ENCODE measurements at regions not wholly inside any gene's neighbourhood (a gene's known extent, or its start where the extent isn't known, plus 50 kb on each side); places are given as distances from the start of the nearest gene placed in this dataset.
"Not testable (repeated sequence)": the region's sequence is repeated elsewhere in the genome, so short reads cannot be mapped to it uniquely, and the experiment has no call there.

GRCh38 chr6:164736090-164736489 is 573.3 kb downstream of the C6orf118 start:
- DNase-seq (ENCODE audit: low read depth in 2 of 2, low spot score in 1 of 2) = not testable (repeated sequence)

GRCh38 chr6:164731539-164731938 is 577.9 kb downstream of the C6orf118 start:
- no peak for DNase-seq (ENCODE audit: low read depth in 2 of 2, low spot score in 1 of 2)

- DNase-seq (ENCODE audit: low read depth in 2 of 2, low spot score in 1 of 2) = no peak
Measured at GRCh38 chr6:164721460-164721859, 587.9 kb downstream of the C6orf118 start.

- DNase-seq (ENCODE audit: low read depth in 2 of 2, low spot score in 1 of 2) = no peak
Measured at GRCh38 chr6:164700497-164700896, 608.9 kb downstream of the C6orf118 start.

GRCh38 chr6:164695896-164696295 is 613.5 kb downstream of the C6orf118 start:
- no peak for DNase-seq (ENCODE audit: low read depth in 2 of 2, low spot score in 1 of 2)

- DNase-seq (ENCODE audit: low read depth in 2 of 2, low spot score in 1 of 2) = no peak
Measured at GRCh38 chr6:164694386-164694785, 615.0 kb downstream of the C6orf118 start.

GRCh38 chr6:164693944-164694343 is 615.5 kb downstream of the C6orf118 start:
- no peak for DNase-seq (ENCODE audit: low read depth in 2 of 2, low spot score in 1 of 2)

- no peak for DNase-seq (ENCODE audit: low read depth in 2 of 2, low spot score in 1 of 2)
Measured at GRCh38 chr6:164692772-164693510, 616.5 kb downstream of the C6orf118 start.

- DNase-seq (ENCODE audit: low read depth in 2 of 2, low spot score in 1 of 2) = no peak
Measured at GRCh38 chr6:164690702-164691500, 618.5 kb downstream of the C6orf118 start.

- DNase-seq (ENCODE audit: low read depth in 2 of 2, low spot score in 1 of 2) = no peak
Measured at GRCh38 chr6:164690241-164690640, 619.2 kb downstream of the C6orf118 start.

GRCh38 chr6:164665328-164665727 is 644.1 kb downstream of the C6orf118 start:
- DNase-seq (ENCODE audit: low read depth in 2 of 2, low spot score in 1 of 2) = no peak

GRCh38 chr6:164663634-164664033 is 645.8 kb downstream of the C6orf118 start:
- DNase-seq (ENCODE audit: low read depth in 2 of 2, low spot score in 1 of 2) = no peak

- DNase-seq (ENCODE audit: low read depth in 2 of 2, low spot score in 1 of 2) = no peak
Measured at GRCh38 chr6:164661716-164662115, 647.7 kb downstream of the C6orf118 start.

GRCh38 chr6:164660781-164661180 is 648.6 kb downstream of the C6orf118 start:
- no peak for DNase-seq (ENCODE audit: low read depth in 2 of 2, low spot score in 1 of 2)

GRCh38 chr6:164640956-164641355 is 668.4 kb downstream of the C6orf118 start:
- no peak for DNase-seq (ENCODE audit: low read depth in 2 of 2, low spot score in 1 of 2)

GRCh38 chr6:164628302-164628931 is 681.0 kb downstream of the C6orf118 start:
- DNase-seq (ENCODE audit: low read depth in 2 of 2, low spot score in 1 of 2) = no peak

GRCh38 chr6:164616917-164617524 is 692.4 kb downstream of the C6orf118 start:
- DNase-seq (ENCODE audit: low read depth in 2 of 2, low spot score in 1 of 2) = no peak

- DNase-seq (ENCODE audit: low read depth in 2 of 2, low spot score in 1 of 2) = no peak
Measured at GRCh38 chr6:164612751-164613150, 696.7 kb downstream of the C6orf118 start.

GRCh38 chr6:164610859-164611258 is 698.5 kb downstream of the C6orf118 start:
- not testable (repeated sequence) for DNase-seq (ENCODE audit: low read depth in 2 of 2, low spot score in 1 of 2)

- not testable (repeated sequence) for DNase-seq (ENCODE audit: low read depth in 2 of 2, low spot score in 1 of 2)
Measured at GRCh38 chr6:164602415-164602814, 707.0 kb downstream of the C6orf118 start.

- no peak for DNase-seq (ENCODE audit: low read depth in 2 of 2, low spot score in 1 of 2)
Measured at GRCh38 chr6:164581563-164581962, 727.8 kb downstream of the C6orf118 start.

All from stimulated activated CD8-positive, alpha-beta memory T cell treated with anti-CD3 and anti-CD28 coated beads, Interleukin-4, amount 100 ng/mL, for 1 hour (primary cell).